SK-N-SH (cell line): ENCODE measurements at regions not wholly inside any gene's neighbourhood (a gene's known extent, or its start where the extent isn't known, plus 50 kb on each side); places are given as distances from the start of the nearest gene placed in this dataset.

Experiments
- CTCF ChIA-PET: fragments of 300-600, 350-600 bp; formaldehyde crosslinking; extraction: SDS; loops from one replicate; lab custom pipeline; 2021; lab: Yijun Ruan, JAX
- POLR2A ChIA-PET: fragments of 350-600 bp; sonication (Branson Sonifier 250); formaldehyde crosslinking; extraction: SDS; loops from one replicate; lab custom pipeline; 2020; ENCODE audit warnings: antibody characterized with exemption, inconsistent platforms; lab: Yijun Ruan, JAX
- DNase-seq: peaks from one replicate; pipeline ENCODE4 v3.0.0; 2012
- H2AFZ ChIP-seq: fragments of 200-600 bp; sonication (generic); 2 replicates; pipeline ENCODE4 v1.8.1; 2016; ENCODE audit warnings: antibody characterized with exemption, mild to moderate bottlenecking, low read depth
- H3F3A ChIP-seq: fragments of 200-600 bp; sonication (generic); replicated peaks from 2 replicates; pipeline ENCODE3; 2016; ENCODE audit warnings: antibody characterized with exemption, mild to moderate bottlenecking; ENCODE audit not compliant: insufficient read depth
- H3K27ac ChIP-seq, 2 experiments: fragments of 200-500 bp in 1 of 2; fragments of 200-600 bp in 1 of 2; sonication (Bioruptor generic) in 1 of 2; sonication (generic), shearing (Covaris generic) in 1 of 2; 2 replicates each; pipeline versions ENCODE4 v1.5.1 to v1.6.1; 2014 to 2016; ENCODE audit warnings: low read depth in 2 of 2, inconsistent platforms in 1 of 2, low read length in 1 of 2, mild to moderate bottlenecking in 1 of 2, mixed read lengths in 1 of 2
- H3K27me3 ChIP-seq: fragments of 200-600 bp; sonication (generic), shearing (Covaris generic); 2 replicates; pipeline ENCODE4 v1.6.1; 2016; ENCODE audit warnings: mixed run types; ENCODE audit not compliant: insufficient read depth
- H3K36me3 ChIP-seq, 2 experiments: fragments of 200-500 bp in 1 of 2; fragments of 200-600 bp in 1 of 2; sonication (Bioruptor generic) in 1 of 2; sonication (generic) in 1 of 2; replicated peaks in 1 of 2; 2 replicates each; pipeline versions ENCODE3 to v1.5.1; 2014 to 2016; ENCODE audit warnings: low read length in 1 of 2, mild to moderate bottlenecking in 1 of 2; ENCODE audit not compliant: insufficient read depth in 2 of 2, control insufficient read depth in 1 of 2
- H3K4me1 ChIP-seq, 2 experiments: fragments of 200-500 bp in 1 of 2; fragments of 200-600 bp in 1 of 2; sonication (Bioruptor generic) in 1 of 2; sonication (generic), shearing (Covaris generic) in 1 of 2; 2 replicates each; pipeline versions ENCODE4 v1.5.1 to v1.6.1; 2014 to 2016; ENCODE audit warnings: low read depth in 1 of 2, low read length in 1 of 2, mixed run types in 1 of 2; ENCODE audit not compliant: insufficient read depth in 2 of 2, control insufficient read depth in 1 of 2
- H3K4me2 ChIP-seq: fragments of 200-600 bp; sonication (generic), shearing (Covaris generic); 2 replicates; pipeline ENCODE4 v1.6.1; 2017; ENCODE audit warnings: mixed run types
- H3K4me3 ChIP-seq, 2 experiments: fragments of 200-500 bp in 1 of 2; fragments of 200-600 bp in 1 of 2; sonication (Bioruptor generic) in 1 of 2; sonication (generic), shearing (Covaris generic) in 1 of 2; 2 replicates each; pipeline versions ENCODE4 v1.5.1 to v1.8.1; 2014 to 2016; ENCODE audit warnings: low read depth in 2 of 2, inconsistent platforms in 1 of 2, low read length in 1 of 2, mild to moderate bottlenecking in 1 of 2, mixed read lengths in 1 of 2, moderate library complexity in 1 of 2
- H3K79me2 ChIP-seq: fragments of 200-600 bp; sonication (generic); 2 replicates; pipeline ENCODE4 v1.8.1; 2017; ENCODE audit warnings: mild to moderate bottlenecking; ENCODE audit not compliant: insufficient read depth
- H3K9ac ChIP-seq: fragments of 200-600 bp; sonication (generic); 2 replicates; pipeline ENCODE4 v1.6.1; 2017; ENCODE audit warnings: mixed run types
- H3K9me2 ChIP-seq: fragments of 200-600 bp; sonication (generic); 2 replicates; pipeline ENCODE4 v1.6.1; 2017; ENCODE audit warnings: mixed run types
- H3K9me3 ChIP-seq: fragments of 200-600 bp; sonication (generic); 2 replicates; pipeline ENCODE4 v1.6.1; 2017; ENCODE audit warnings: mixed run types, mild to moderate bottlenecking, moderate library complexity
- H4K20me1 ChIP-seq: fragments of 200-600 bp; sonication (generic); 2 replicates; pipeline ENCODE4 v1.6.1; 2017; ENCODE audit warnings: mild to moderate bottlenecking, mixed run types; ENCODE audit not compliant: insufficient read depth
- FOSL2 ChIP-seq: IDR thresholded peaks from 2 replicates; pipeline ENCODE4 v1.4.0; 2012; ENCODE audit warnings: low read depth, mild to moderate bottlenecking, moderate library complexity, borderline replicate concordance
- FOXJ3 ChIP-seq: sonication (generic); formaldehyde crosslinking; IDR thresholded peaks from 2 replicates; pipeline ENCODE4 v1.5.1; 2020; ENCODE audit warnings: mild to moderate bottlenecking, missing genetic modification reagents
- GABPA ChIP-seq: IDR thresholded peaks from 2 replicates; pipeline ENCODE4 v1.4.0; 2012; ENCODE audit warnings: low read depth, mild to moderate bottlenecking
- JUND ChIP-seq: IDR thresholded peaks from 2 replicates; pipeline ENCODE4 v1.4.0; 2012
- NFIC ChIP-seq: IDR thresholded peaks from 2 replicates; pipeline ENCODE4 v1.4.0; 2012; ENCODE audit warnings: borderline replicate concordance
- NRF1 ChIP-seq: IDR thresholded peaks from 2 replicates; pipeline ENCODE4 v1.6.1; 2012; ENCODE audit warnings: low read depth, mild to moderate bottlenecking, low read length
- POLR2AphosphoS5 ChIP-seq: IDR thresholded peaks from 2 replicates; pipeline ENCODE4 v1.6.1; 2012; ENCODE audit warnings: low read depth, low read length
- RCOR1 ChIP-seq: fragments of 150-350 bp; IDR thresholded peaks from 2 replicates; pipeline ENCODE4 v1.6.1; 2017; ENCODE audit warnings: antibody characterized with exemption, low read length
- RFX5 ChIP-seq: IDR thresholded peaks from 2 replicates; pipeline ENCODE4 v1.6.1; 2012; ENCODE audit warnings: mild to moderate bottlenecking, improper control_type of control experiment, low read length
- RXRA ChIP-seq: IDR thresholded peaks from 2 replicates; pipeline ENCODE4 v1.4.0; 2012; ENCODE audit warnings: low read depth, mild to moderate bottlenecking, borderline replicate concordance
- TAF1 ChIP-seq: IDR thresholded peaks from 2 replicates; pipeline ENCODE4 v1.6.1; 2012; ENCODE audit warnings: low read depth, mild to moderate bottlenecking, low read length, moderate library complexity, borderline replicate concordance
- TEAD4 ChIP-seq: IDR thresholded peaks from 2 replicates; pipeline ENCODE4 v1.4.0; 2012; ENCODE audit warnings: mild to moderate bottlenecking, borderline replicate concordance; ENCODE audit not compliant: insufficient read depth
- WGBS: methylation state at CpG from one replicate; pipeline ENCODE4 v1.1.6; 2017; ENCODE audit warnings: low lambda C conversion rate; 5-methylcytosine and 5-hydroxymethylcytosine counted together
- TF ChIP-seq, protein P1 (sequence below): IDR thresholded peaks from 2 replicates; pipeline ENCODE4 v1.6.1; 2012; ENCODE audit warnings: mild to moderate bottlenecking, low read depth, low read length, moderate library complexity
- TF ChIP-seq, protein P2 (sequence below): IDR thresholded peaks from 2 replicates; pipeline ENCODE4 v1.4.0; 2012; ENCODE audit warnings: low read depth, borderline replicate concordance
- TF ChIP-seq, protein P3 (sequence below): IDR thresholded peaks from 2 replicates; pipeline ENCODE4 v1.4.0; 2012; ENCODE audit warnings: low read depth, borderline replicate concordance
- TF ChIP-seq, protein P4 (sequence below): fragments of 150-350 bp; IDR thresholded peaks from 2 replicates; pipeline ENCODE4 v1.6.1; 2017; ENCODE audit warnings: antibody characterized with exemption, low read length, low read depth, borderline replicate concordance
- TF ChIP-seq, protein P5 (sequence below): IDR thresholded peaks from 2 replicates; pipeline ENCODE4 v1.4.0; 2012; ENCODE audit warnings: low read depth

DNA sequence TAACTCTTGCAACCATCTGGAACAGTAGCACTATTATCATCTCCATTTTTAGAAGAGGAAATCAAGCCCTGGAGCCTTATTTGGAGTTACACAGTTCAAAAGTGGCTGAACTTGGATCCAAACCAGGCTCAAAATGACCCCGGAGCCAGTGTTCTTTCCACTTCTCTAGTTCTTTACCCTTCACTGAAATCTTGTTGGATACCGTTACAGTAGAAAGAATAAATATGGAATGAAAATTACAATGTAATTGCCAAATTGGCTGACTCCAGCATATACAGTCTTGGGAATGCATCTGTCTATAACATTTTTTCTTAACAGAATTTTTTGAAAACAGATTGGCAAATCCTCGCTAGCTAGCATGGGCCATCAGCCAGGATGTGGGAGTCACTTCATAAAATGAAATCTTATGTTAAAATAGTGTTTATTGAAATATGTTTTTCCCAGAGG lies 261.4 kb downstream of the CTH start:
- Histone ChIP-seq H4K20me1 (no peaks in the 10 kb centered on the region), H3K9me3 (no peaks in the 10 kb centered on the region), H3K4me1 (peaks cover 7 to 14% of the 10 kb centered on the region in 2 experiments; a peak in 3 of 4 replicates), H3F3A (peaks cover 10% of the 10 kb centered on the region), H3K9ac (no peak overlapping the region), H3K4me2 (no peak overlapping the region), H3K27ac (no peak overlapping the region), H3K79me2 (no peaks in the 10 kb centered on the region), H3K4me3 (no peak overlapping the region), H3K27me3 (no peaks in the 10 kb centered on the region), H3K9me2 (no peaks in the 10 kb centered on the region), H2AFZ (no peak overlapping the region), H3K36me3 (no peaks in the 10 kb centered on the region)
- WGBS, result 52% methylated on average over 3 of the region's 3 CpGs
- no peak for DNase-seq
- CTCF ChIA-PET, result interaction anchor here (0.6 to 6.7 kb wide), 2 partner anchors 11 to 14 kb away, joined by 3 to 47 read pairs; no protein-coding TSS in a partner anchor
- POLR2A ChIA-PET, result no interaction called here
- TF ChIP-seq POLR2AphosphoS5 (no peak), TAF1 (no peak), FOXJ3 (CRISPR knock-in tag) (no peak), TEAD4 (no peak), JUND (no peak), NRF1 (no peak), NFIC (no peak), GABPA (no peak), RFX5 (no peak)
- TF ChIP-seq, protein P1, sequence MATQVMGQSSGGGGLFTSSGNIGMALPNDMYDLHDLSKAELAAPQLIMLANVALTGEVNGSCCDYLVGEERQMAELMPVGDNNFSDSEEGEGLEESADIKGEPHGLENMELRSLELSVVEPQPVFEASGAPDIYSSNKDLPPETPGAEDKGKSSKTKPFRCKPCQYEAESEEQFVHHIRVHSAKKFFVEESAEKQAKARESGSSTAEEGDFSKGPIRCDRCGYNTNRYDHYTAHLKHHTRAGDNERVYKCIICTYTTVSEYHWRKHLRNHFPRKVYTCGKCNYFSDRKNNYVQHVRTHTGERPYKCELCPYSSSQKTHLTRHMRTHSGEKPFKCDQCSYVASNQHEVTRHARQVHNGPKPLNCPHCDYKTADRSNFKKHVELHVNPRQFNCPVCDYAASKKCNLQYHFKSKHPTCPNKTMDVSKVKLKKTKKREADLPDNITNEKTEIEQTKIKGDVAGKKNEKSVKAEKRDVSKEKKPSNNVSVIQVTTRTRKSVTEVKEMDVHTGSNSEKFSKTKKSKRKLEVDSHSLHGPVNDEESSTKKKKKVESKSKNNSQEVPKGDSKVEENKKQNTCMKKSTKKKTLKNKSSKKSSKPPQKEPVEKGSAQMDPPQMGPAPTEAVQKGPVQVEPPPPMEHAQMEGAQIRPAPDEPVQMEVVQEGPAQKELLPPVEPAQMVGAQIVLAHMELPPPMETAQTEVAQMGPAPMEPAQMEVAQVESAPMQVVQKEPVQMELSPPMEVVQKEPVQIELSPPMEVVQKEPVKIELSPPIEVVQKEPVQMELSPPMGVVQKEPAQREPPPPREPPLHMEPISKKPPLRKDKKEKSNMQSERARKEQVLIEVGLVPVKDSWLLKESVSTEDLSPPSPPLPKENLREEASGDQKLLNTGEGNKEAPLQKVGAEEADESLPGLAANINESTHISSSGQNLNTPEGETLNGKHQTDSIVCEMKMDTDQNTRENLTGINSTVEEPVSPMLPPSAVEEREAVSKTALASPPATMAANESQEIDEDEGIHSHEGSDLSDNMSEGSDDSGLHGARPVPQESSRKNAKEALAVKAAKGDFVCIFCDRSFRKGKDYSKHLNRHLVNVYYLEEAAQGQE, result no peak
- TF ChIP-seq, protein P2, sequence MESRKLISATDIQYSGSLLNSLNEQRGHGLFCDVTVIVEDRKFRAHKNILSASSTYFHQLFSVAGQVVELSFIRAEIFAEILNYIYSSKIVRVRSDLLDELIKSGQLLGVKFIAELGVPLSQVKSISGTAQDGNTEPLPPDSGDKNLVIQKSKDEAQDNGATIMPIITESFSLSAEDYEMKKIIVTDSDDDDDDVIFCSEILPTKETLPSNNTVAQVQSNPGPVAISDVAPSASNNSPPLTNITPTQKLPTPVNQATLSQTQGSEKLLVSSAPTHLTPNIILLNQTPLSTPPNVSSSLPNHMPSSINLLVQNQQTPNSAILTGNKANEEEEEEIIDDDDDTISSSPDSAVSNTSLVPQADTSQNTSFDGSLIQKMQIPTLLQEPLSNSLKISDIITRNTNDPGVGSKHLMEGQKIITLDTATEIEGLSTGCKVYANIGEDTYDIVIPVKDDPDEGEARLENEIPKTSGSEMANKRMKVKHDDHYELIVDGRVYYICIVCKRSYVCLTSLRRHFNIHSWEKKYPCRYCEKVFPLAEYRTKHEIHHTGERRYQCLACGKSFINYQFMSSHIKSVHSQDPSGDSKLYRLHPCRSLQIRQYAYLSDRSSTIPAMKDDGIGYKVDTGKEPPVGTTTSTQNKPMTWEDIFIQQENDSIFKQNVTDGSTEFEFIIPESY, result no peak

DNA sequence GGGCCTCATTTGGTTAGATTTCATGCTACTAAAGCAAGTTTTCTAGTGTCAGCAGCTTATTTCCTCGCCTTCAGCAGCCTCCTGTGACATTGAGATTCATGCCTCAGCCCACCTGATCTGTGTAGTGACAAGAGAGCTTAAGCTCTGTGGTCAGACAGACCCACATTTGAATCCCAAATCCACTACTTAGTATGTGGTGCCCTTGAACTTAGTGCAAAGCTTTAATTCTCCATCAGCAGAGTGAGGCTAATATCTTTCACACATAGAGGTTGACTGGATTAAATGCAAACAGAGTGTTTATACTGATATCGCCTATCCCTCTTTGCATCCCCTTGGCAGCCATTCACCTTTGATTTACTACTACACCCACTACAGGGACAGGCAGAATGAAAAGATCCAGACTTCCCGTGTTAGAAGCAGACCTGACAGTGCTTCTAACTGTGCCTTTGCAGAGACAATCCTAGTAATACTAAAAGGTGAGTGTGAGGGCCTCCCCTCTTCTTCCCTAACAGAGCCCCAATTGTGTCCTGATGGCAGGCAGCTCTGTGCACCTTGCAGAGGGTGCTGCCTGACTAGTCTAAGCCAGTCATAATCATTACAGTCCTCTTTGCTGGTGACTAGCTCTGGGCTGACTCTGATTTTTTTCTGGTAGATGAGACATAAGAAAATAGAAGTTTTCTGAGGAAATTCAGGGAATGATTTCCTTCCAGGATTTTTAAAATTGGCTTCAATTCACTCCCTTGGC lies 264.0 kb downstream of the CTH start:
- ChIA-PET CTCF (interaction anchor here (1.3 to 6.7 kb wide), 2 partner anchors 11 to 147 kb away, joined by 3 to 47 read pairs; no protein-coding TSS in a partner anchor), POLR2A (no interaction called here)
- Histone ChIP-seq H2AFZ (no peak overlapping the region), H3K27ac (no peak overlapping the region), H3F3A (no peaks in the 10 kb centered on the region), H3K27me3 (no peaks in the 10 kb centered on the region), H4K20me1 (no peaks in the 10 kb centered on the region), H3K4me3 (no peak overlapping the region), H3K9me3 (no peaks in the 10 kb centered on the region), H3K9me2 (no peaks in the 10 kb centered on the region), H3K36me3 (no peaks in the 10 kb centered on the region), H3K9ac (no peak overlapping the region), H3K4me1 (peaks cover 0 to 3% of the 10 kb centered on the region in 2 experiments; a peak in 1 of 4 replicates), H3K4me2 (no peak overlapping the region), H3K79me2 (no peaks in the 10 kb centered on the region)
- WGBS, result 64% methylated on average over 3 of the region's 3 CpGs
- no peak for DNase-seq
- TF ChIP-seq, protein P3, sequence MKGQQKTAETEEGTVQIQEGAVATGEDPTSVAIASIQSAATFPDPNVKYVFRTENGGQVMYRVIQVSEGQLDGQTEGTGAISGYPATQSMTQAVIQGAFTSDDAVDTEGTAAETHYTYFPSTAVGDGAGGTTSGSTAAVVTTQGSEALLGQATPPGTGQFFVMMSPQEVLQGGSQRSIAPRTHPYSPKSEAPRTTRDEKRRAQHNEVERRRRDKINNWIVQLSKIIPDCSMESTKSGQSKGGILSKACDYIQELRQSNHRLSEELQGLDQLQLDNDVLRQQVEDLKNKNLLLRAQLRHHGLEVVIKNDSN, result no peak
- no peak for TF ChIP-seq TAF1
- no peak for TF ChIP-seq RCOR1
- TF ChIP-seq, protein P4, sequence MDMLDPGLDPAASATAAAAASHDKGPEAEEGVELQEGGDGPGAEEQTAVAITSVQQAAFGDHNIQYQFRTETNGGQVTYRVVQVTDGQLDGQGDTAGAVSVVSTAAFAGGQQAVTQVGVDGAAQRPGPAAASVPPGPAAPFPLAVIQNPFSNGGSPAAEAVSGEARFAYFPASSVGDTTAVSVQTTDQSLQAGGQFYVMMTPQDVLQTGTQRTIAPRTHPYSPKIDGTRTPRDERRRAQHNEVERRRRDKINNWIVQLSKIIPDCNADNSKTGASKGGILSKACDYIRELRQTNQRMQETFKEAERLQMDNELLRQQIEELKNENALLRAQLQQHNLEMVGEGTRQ, result no peak
- TF ChIP-seq NRF1, result no peak
- no peak for TF ChIP-seq FOSL2
- TF ChIP-seq, protein P5, sequence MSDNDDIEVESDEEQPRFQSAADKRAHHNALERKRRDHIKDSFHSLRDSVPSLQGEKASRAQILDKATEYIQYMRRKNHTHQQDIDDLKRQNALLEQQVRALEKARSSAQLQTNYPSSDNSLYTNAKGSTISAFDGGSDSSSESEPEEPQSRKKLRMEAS, result no peak
- TF ChIP-seq RXRA, result no peak
